ENCODE measurements at regions not wholly inside any gene's neighbourhood (a gene's known extent, or its start where the extent isn't known, plus 50 kb on each side); places are given as distances from the start of the nearest gene placed in this dataset.

GRCh38 chr3:13947912-13948311, 68.0 kb upstream of the WNT7A start (continued):
- no peak for TF ChIP-seq FOXA2 (IDR thresholded peaks at IDR 0.05)
- no peak for TF ChIP-seq MAX (IDR thresholded peaks at IDR 0.05)
- TF ChIP-seq FOXA1 (IDR thresholded peaks at IDR 0.05) = no peak
- TF ChIP-seq GABPA (IDR thresholded peaks at IDR 0.05 in 1 of 2, conservative IDR thresholded peaks at IDR 0.05 in 1 of 2) = no peak
- TF ChIP-seq JUND (IDR thresholded peaks at IDR 0.05) = no peak

GRCh38 chr3:13939206-13939605, 59.3 kb upstream of the WNT7A start:
- no peak for DNase-seq (ENCODE audit: low spot score)
- Histone ChIP-seq H3K27ac (ENCODE audit: low read depth in 1 of 2, low read length in 2 of 2) (no peak overlapping the region), H3K9ac (ENCODE audit: low read depth in 1 of 2, low read length in 2 of 2) (no peak overlapping the region), H3K27me3 (ENCODE audit: control insufficient read depth in 4 of 4, insufficient read depth in 4 of 4, low read length in 3 of 4) (no peaks in the 10 kb centered on the region), H3K4me1 (ENCODE audit: control insufficient read depth in 4 of 4, insufficient read depth in 4 of 4, low read length in 3 of 4) (no peaks in the 10 kb centered on the region), H3K9me3 (ENCODE audit: control insufficient read depth in 4 of 4, low read length in 3 of 4) (peaks cover 0 to 9% (median 0%) of the 10 kb centered on the region in 4 donors), H3K36me3 (ENCODE audit: control insufficient read depth in 4 of 4, insufficient read depth in 3 of 4, low read depth in 1 of 4, low read length in 3 of 4) (no peaks in the 10 kb centered on the region), H3K4me3 (ENCODE audit: low read depth in 1 of 3, low read length in 3 of 3) (no peak overlapping the region)
- TF ChIP-seq CTCF (IDR thresholded peaks at IDR 0.05; ENCODE audit: low read depth, low read length, missing input control) (no peak), RAD21 (IDR thresholded peaks at IDR 0.05) (no peak), HNF4A (conservative IDR thresholded peaks at IDR 0.05) (no peak), FOXA1 (IDR thresholded peaks at IDR 0.05) (no peak), EGR1 (IDR thresholded peaks at IDR 0.05; ENCODE audit: low read depth in 2 of 2) (no peak)
- WGBS = 76% methylated on average over 4 of the region's 4 CpGs

DNA sequence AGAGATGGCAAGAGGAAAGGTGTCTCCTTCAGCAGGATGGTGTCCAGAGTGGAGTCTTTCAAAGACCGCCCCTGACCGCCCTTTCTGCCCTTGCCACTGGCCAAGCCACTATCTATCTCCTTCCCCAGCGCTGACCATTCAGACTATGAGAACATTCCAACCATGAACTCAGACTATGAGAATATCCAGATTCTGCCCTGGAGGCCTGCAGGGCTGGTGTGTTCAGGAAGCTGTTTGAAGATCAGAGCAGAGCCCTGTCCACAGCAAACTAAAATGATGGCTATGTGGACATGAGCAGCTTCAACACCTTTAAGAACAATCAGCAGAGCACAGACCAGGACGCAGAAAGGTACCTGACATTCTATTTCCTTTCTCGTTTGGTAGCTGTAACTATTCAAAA, 57.3 kb upstream of the WNT7A start:
- WGBS = 87% methylated on average over 5 of the region's 5 CpGs
- Histone ChIP-seq H3K27ac (ENCODE audit: low read depth in 1 of 2, low read length in 2 of 2) (no peak overlapping the region), H3K36me3 (ENCODE audit: control insufficient read depth in 4 of 4, insufficient read depth in 3 of 4, low read depth in 1 of 4, low read length in 3 of 4) (no peaks in the 10 kb centered on the region), H3K27me3 (ENCODE audit: control insufficient read depth in 4 of 4, insufficient read depth in 4 of 4, low read length in 3 of 4) (peaks cover 0 to 2% (median 0%) of the 10 kb centered on the region in 4 donors), H3K9ac (ENCODE audit: low read depth in 1 of 2, low read length in 2 of 2) (no peak overlapping the region), H3K4me1 (ENCODE audit: control insufficient read depth in 4 of 4, insufficient read depth in 4 of 4, low read length in 3 of 4) (no peaks in the 10 kb centered on the region), H3K9me3 (ENCODE audit: control insufficient read depth in 4 of 4, low read length in 3 of 4) (peaks cover 0 to 6% (median 3%) of the 10 kb centered on the region in 4 donors), H3K4me3 (ENCODE audit: low read depth in 1 of 3, low read length in 3 of 3) (no peak overlapping the region)
- DNase-seq (ENCODE audit: low spot score) = no peak
- TF ChIP-seq FOXA2 (IDR thresholded peaks at IDR 0.05) (no peak), ATF3 (IDR thresholded peaks at IDR 0.05) (no peak), HNF4A (conservative IDR thresholded peaks at IDR 0.05) (no peak), FOXA1 (IDR thresholded peaks at IDR 0.05) (no peak), ZBTB33 (IDR thresholded peaks at IDR 0.05) (no peak), CTCF (IDR thresholded peaks at IDR 0.05; ENCODE audit: low read depth, low read length, missing input control) (no peak), JUND (IDR thresholded peaks at IDR 0.05) (no peak), YY1 (IDR thresholded peaks at IDR 0.05) (no peak), REST (IDR thresholded peaks at IDR 0.05) (no peak), RAD21 (IDR thresholded peaks at IDR 0.05) (no peak), GABPA (IDR thresholded peaks at IDR 0.05 in 1 of 2, conservative IDR thresholded peaks at IDR 0.05 in 1 of 2) (no peak), SP1 (IDR thresholded peaks at IDR 0.05) (no peak), EGR1 (IDR thresholded peaks at IDR 0.05; ENCODE audit: low read depth in 2 of 2) (no peak), HNF4G (IDR thresholded peaks at IDR 0.05) (no peak)
